ENCODE measurements at regions not wholly inside any gene's neighbourhood (a gene's known extent, or its start where the extent isn't known, plus 50 kb on each side); places are given as distances from the start of the nearest gene placed in this dataset.

- TF ChIP-seq CTCF (IDR thresholded peaks at IDR 0.05; ENCODE audit: low read depth, low read length): no peak
- H3K4me3 ChIP-seq (replicated peaks in 1 of 2; ENCODE audit: low read depth in 2 of 2, low read length in 2 of 2): no peak overlapping the region
- DNase-seq (ENCODE audit: low read depth in 2 of 2): no peak
Observed at GRCh38 chr2:126200538-126200937, 455.4 kb upstream of the GYPC start.

- no peak for TF ChIP-seq CTCF (IDR thresholded peaks at IDR 0.05; ENCODE audit: low read depth, low read length)
- DNase-seq (ENCODE audit: low read depth in 2 of 2): no peak
Observed at GRCh38 chr2:126208266-126208665, 447.7 kb upstream of the GYPC start.

GRCh38 chr2:126212735-126213134 is 443.2 kb upstream of the GYPC start:
- no peak for DNase-seq (ENCODE audit: low read depth in 2 of 2)
- no peak for TF ChIP-seq CTCF (IDR thresholded peaks at IDR 0.05; ENCODE audit: low read depth, low read length)
- no peak overlapping the region for H3K4me3 ChIP-seq (replicated peaks in 1 of 2; ENCODE audit: low read depth in 2 of 2, low read length in 2 of 2)

More at GRCh38 chr2:126208266-126208665, 447.7 kb upstream of the GYPC start:
- H3K4me3 ChIP-seq (replicated peaks in 1 of 2; ENCODE audit: low read depth in 2 of 2, low read length in 2 of 2): no peak overlapping the region

DNA sequence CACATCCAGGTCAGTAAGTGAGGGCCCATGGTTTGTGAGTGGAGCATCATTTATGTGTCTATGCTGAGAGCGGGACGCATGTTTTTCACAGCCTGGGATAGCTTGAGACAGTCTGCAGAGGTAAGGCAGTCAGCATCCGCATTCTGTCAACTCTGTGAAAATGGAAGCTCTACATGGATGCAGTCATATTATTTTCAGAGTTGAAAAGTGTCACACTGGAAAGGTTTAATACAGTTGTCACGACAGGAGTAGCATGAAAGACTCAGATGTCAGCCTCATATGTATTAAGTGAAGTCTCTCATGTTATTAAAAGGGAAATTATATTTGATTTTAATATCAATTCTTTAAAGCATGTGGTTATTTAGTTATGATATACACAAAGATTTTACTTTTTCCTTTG is 436.9 kb upstream of the GYPC start:
- no peak for DNase-seq (ENCODE audit: low read depth in 2 of 2)
- no peak overlapping the region for H3K4me3 ChIP-seq (replicated peaks in 1 of 2; ENCODE audit: low read depth in 2 of 2, low read length in 2 of 2)
- TF ChIP-seq CTCF (IDR thresholded peaks at IDR 0.05; ENCODE audit: low read depth, low read length): no peak

GRCh38 chr2:126220331-126220730 is 435.6 kb upstream of the GYPC start:
- DNase-seq (ENCODE audit: low read depth in 2 of 2): peak; percentile 21 to 76
- TF ChIP-seq CTCF (IDR thresholded peaks at IDR 0.05; ENCODE audit: low read depth, low read length): no peak
- no peak overlapping the region for H3K4me3 ChIP-seq (replicated peaks in 1 of 2; ENCODE audit: low read depth in 2 of 2, low read length in 2 of 2)

DNA sequence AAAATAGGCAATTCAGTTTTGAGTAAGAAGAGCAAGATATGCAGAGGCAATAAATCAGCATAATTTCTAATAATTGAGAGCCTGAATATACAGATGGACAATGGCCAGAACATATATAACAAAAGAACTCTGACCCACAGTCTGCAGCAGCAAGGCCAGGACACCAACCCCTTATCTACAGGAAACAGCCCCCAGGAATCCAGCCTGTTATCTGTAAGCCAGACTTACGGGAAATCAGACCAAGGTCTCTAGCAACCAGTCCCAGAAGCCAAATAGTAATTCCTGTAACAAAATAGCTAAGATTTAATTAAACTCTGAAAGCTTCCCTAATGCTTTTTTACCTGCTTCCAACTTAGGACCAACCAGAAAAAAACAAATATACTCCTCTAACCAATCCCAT is 434.5 kb upstream of the GYPC start:
- TF ChIP-seq CTCF (IDR thresholded peaks at IDR 0.05; ENCODE audit: low read depth, low read length): no peak
- DNase-seq (ENCODE audit: low read depth in 2 of 2): peak in 1 of 2 donors; percentile 50
- no peak overlapping the region for H3K4me3 ChIP-seq (replicated peaks in 1 of 2; ENCODE audit: low read depth in 2 of 2, low read length in 2 of 2)

DNA sequence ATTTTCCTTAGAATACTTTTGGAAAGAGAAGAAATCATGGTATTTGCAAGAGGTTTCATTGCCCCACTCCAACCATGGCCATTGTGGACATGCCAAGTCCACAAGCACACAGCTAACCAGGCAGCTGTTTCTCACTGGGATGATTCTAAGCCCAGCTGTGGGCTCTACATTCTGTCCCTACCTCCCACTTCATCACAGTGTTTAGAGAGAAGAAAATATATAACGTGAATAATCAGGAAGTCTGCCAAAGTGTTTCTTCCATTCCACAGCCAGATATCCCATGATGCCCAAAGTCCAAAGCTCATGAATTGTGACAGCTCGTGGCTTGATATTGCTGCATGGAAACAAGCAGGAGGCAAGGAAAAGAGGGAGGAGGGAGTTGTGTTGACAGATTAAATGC is 433.7 kb upstream of the GYPC start:
- TF ChIP-seq CTCF (IDR thresholded peaks at IDR 0.05; ENCODE audit: low read depth, low read length): no peak
- no peak overlapping the region for H3K4me3 ChIP-seq (replicated peaks in 1 of 2; ENCODE audit: low read depth in 2 of 2, low read length in 2 of 2)
- peak in 1 of 2 donors; percentile 56 for DNase-seq (ENCODE audit: low read depth in 2 of 2)
